Type B pancreatic cell (in vitro differentiated cells): ENCODE measurements at regions not wholly inside any gene's neighbourhood (a gene's known extent, or its start where the extent isn't known, plus 50 kb on each side); places are given as distances from the start of the nearest gene placed in this dataset.

Experiments
- DNase-seq: peaks from one replicate; pipeline ENCODE4 v3.0.0; 2021; ENCODE audit warnings: mixed read lengths; ENCODE audit not compliant: unreplicated experiment; ENCODE audit errors: extremely low spot score
- H3K27ac Mint-ChIP-seq: 2 replicates; pipeline ENCODE4 v1.8.0; 2021; ENCODE audit warnings: mild to moderate bottlenecking, mixed read lengths
- H3K27me3 Mint-ChIP-seq: 2 replicates; pipeline ENCODE4 v1.8.0; 2021; ENCODE audit warnings: mixed read lengths
- H3K36me3 Mint-ChIP-seq: 2 replicates; pipeline ENCODE4 v1.8.0; 2021; ENCODE audit warnings: mixed read lengths
- H3K4me1 Mint-ChIP-seq: one replicate; pipeline ENCODE4 v1.8.0; 2021; ENCODE audit warnings: mixed read lengths; ENCODE audit not compliant: unreplicated experiment
- H3K4me3 Mint-ChIP-seq: 2 replicates; pipeline ENCODE4 v1.8.0; 2021; ENCODE audit warnings: mild to moderate bottlenecking, mixed read lengths
- H3K9me3 Mint-ChIP-seq: 2 replicates; pipeline ENCODE4 v1.8.0; 2021; ENCODE audit warnings: mixed read lengths
- TF ChIP-seq, protein P1 (sequence below): fragments of 200-600 bp; sonication (generic); conservative IDR thresholded peaks from 2 replicates; pipeline ENCODE4 v1.5.0; 2021; ENCODE audit warnings: antibody characterized with exemption, mild to moderate bottlenecking

GRCh38 chr3:94179059-94179458 lies 116.2 kb downstream of the NSUN3 start:
- H3K27ac Mint-ChIP-seq = no peak overlapping the region
- no peaks in the 10 kb centered on the region for H3K27me3 Mint-ChIP-seq
- H3K4me3 Mint-ChIP-seq = no peak overlapping the region

GRCh38 chr3:94183551-94183950 lies 120.7 kb downstream of the NSUN3 start:
- TF ChIP-seq, protein P1, sequence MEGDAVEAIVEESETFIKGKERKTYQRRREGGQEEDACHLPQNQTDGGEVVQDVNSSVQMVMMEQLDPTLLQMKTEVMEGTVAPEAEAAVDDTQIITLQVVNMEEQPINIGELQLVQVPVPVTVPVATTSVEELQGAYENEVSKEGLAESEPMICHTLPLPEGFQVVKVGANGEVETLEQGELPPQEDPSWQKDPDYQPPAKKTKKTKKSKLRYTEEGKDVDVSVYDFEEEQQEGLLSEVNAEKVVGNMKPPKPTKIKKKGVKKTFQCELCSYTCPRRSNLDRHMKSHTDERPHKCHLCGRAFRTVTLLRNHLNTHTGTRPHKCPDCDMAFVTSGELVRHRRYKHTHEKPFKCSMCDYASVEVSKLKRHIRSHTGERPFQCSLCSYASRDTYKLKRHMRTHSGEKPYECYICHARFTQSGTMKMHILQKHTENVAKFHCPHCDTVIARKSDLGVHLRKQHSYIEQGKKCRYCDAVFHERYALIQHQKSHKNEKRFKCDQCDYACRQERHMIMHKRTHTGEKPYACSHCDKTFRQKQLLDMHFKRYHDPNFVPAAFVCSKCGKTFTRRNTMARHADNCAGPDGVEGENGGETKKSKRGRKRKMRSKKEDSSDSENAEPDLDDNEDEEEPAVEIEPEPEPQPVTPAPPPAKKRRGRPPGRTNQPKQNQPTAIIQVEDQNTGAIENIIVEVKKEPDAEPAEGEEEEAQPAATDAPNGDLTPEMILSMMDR = no peak
- H3K4me3 Mint-ChIP-seq = no peak overlapping the region

More at GRCh38 chr3:94179059-94179458, 116.2 kb downstream of the NSUN3 start:
- Mint-ChIP-seq H3K9me3 (peaks cover 6% of the 10 kb centered on the region), H3K36me3 (no peaks in the 10 kb centered on the region), H3K4me1 (peaks cover 35% of the 10 kb centered on the region)
- no peak for DNase-seq
- TF ChIP-seq, protein P1 = no peak

GRCh38 chr3:94184781-94185180 lies 121.9 kb downstream of the NSUN3 start:
- no peak overlapping the region for H3K4me3 Mint-ChIP-seq
- no peaks in the 10 kb centered on the region for H3K4me1 Mint-ChIP-seq
- no peaks in the 10 kb centered on the region for H3K27me3 Mint-ChIP-seq
- no peak for DNase-seq
- TF ChIP-seq, protein P1 = no peak
- peaks cover 6% of the 10 kb centered on the region for H3K9me3 Mint-ChIP-seq
- no peak overlapping the region for H3K27ac Mint-ChIP-seq
- H3K36me3 Mint-ChIP-seq = no peaks in the 10 kb centered on the region

More at GRCh38 chr3:94183551-94183950, 120.7 kb downstream of the NSUN3 start:
- no peaks in the 10 kb centered on the region for H3K27me3 Mint-ChIP-seq
- H3K9me3 Mint-ChIP-seq = peaks cover 6% of the 10 kb centered on the region
- H3K4me1 Mint-ChIP-seq = peaks cover 11% of the 10 kb centered on the region
- DNase-seq = no peak
- no peak overlapping the region for H3K27ac Mint-ChIP-seq
- no peaks in the 10 kb centered on the region for H3K36me3 Mint-ChIP-seq

GRCh38 chr3:94185753-94186152 lies 122.9 kb downstream of the NSUN3 start:
- Mint-ChIP-seq H3K27ac (no peak overlapping the region), H3K4me1 (no peaks in the 10 kb centered on the region), H3K27me3 (no peaks in the 10 kb centered on the region), H3K4me3 (no peak overlapping the region), H3K9me3 (peaks cover 6% of the 10 kb centered on the region), H3K36me3 (no peaks in the 10 kb centered on the region)
- DNase-seq = no peak
- TF ChIP-seq, protein P1 = no peak

DNA sequence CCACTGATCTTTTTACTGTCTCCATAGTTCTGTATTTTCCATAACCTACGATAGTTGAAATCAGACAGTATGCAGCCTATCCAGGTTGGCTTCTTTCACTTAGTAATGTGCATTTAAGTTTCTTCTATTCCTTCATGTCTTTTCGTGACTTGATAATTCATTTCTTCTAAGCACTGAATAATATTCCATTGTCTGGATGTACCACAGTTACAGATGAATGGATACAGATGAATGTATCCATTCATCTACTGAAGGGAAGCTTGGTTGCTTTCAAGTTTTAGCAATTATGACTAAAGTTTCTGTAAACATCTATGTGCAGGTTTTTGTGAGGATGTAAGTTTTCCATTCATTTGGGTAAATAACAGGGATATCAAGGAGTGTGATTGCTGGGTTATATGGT lies 124.8 kb downstream of the NSUN3 start:
- no peaks in the 10 kb centered on the region for H3K4me1 Mint-ChIP-seq
- TF ChIP-seq, protein P1 = no peak
- no peaks in the 10 kb centered on the region for H3K27me3 Mint-ChIP-seq
- H3K27ac Mint-ChIP-seq = no peak overlapping the region
- no peak for DNase-seq
- H3K36me3 Mint-ChIP-seq = no peaks in the 10 kb centered on the region
- no peak overlapping the region for H3K4me3 Mint-ChIP-seq
- no peaks in the 10 kb centered on the region for H3K9me3 Mint-ChIP-seq

- Mint-ChIP-seq H3K4me1 (no peaks in the 10 kb centered on the region), H3K27ac (no peak overlapping the region), H3K9me3 (peaks cover 8% of the 10 kb centered on the region), H3K36me3 (no peaks in the 10 kb centered on the region), H3K4me3 (no peak overlapping the region), H3K27me3 (no peaks in the 10 kb centered on the region)
- no peak for DNase-seq
- TF ChIP-seq, protein P1 = no peak
Observed at GRCh38 chr3:94195381-94195780, 132.5 kb downstream of the NSUN3 start.
